Liver (tissue), 8 donors: ENCODE measurements at regions not wholly inside any gene's neighbourhood (a gene's known extent, or its start where the extent isn't known, plus 50 kb on each side); places are given as distances from the start of the nearest gene placed in this dataset.

Experiments used
- DNase-seq: peaks from one replicate; pipeline ENCODE4 v3.0.0-alpha.2; 2017; ENCODE audit warnings: low spot score
- H3K27ac ChIP-seq, 2 donors: one replicate each; pipeline ENCODE4 v1.7.0; 2013; ENCODE audit warnings: inconsistent platforms in 2 of 2, low read length in 2 of 2, control low read depth in 1 of 2, low read depth in 1 of 2, mild to moderate bottlenecking in 1 of 2
- H3K27me3 ChIP-seq, 4 donors: one replicate each; pipeline versions ENCODE4 v1.6.1 to v1.7.0; 2013; ENCODE audit warnings: low read length in 3 of 4, inconsistent platforms in 1 of 4, mild to moderate bottlenecking in 1 of 4, moderate library complexity in 1 of 4; ENCODE audit not compliant: control insufficient read depth in 4 of 4, insufficient read depth in 4 of 4
- H3K36me3 ChIP-seq, 4 donors: one replicate each; pipeline versions ENCODE4 v1.6.1 to v1.7.0; 2013; ENCODE audit warnings: low read length in 3 of 4, mild to moderate bottlenecking in 3 of 4, low read depth in 1 of 4, moderate library complexity in 1 of 4; ENCODE audit not compliant: control insufficient read depth in 4 of 4, insufficient read depth in 3 of 4
- H3K4me1 ChIP-seq, 4 donors: one replicate each; pipeline versions ENCODE4 v1.6.1 to v1.7.0; 2013; ENCODE audit warnings: low read length in 3 of 4, mild to moderate bottlenecking in 3 of 4, moderate library complexity in 1 of 4; ENCODE audit not compliant: control insufficient read depth in 4 of 4, insufficient read depth in 4 of 4
- H3K4me3 ChIP-seq, 3 donors: one replicate each; pipeline versions ENCODE4 v1.6.1 to v1.7.0; 2013; ENCODE audit warnings: low read length in 3 of 3, control low read depth in 1 of 3, low read depth in 1 of 3, mild to moderate bottlenecking in 1 of 3
- H3K9ac ChIP-seq, 2 donors: one replicate each; pipeline ENCODE4 v1.7.0; 2013; ENCODE audit warnings: low read length in 2 of 2, mild to moderate bottlenecking in 2 of 2, moderate library complexity in 2 of 2, control low read depth in 1 of 2, low read depth in 1 of 2
- H3K9me3 ChIP-seq, 4 donors: one replicate each; pipeline versions ENCODE4 v1.6.1 to v1.7.0; 2013; ENCODE audit warnings: low read length in 3 of 4; ENCODE audit not compliant: control insufficient read depth in 4 of 4
- ATF3 ChIP-seq: IDR thresholded peaks from 2 replicates; pipeline ENCODE4 v1.6.1; 2016; ENCODE audit warnings: antibody characterized with exemption
- CTCF ChIP-seq: fragments of 150-350 bp; IDR thresholded peaks from 2 replicates; pipeline ENCODE4 v1.5.1; 2017; ENCODE audit warnings: improper control_type of control experiment, low read depth, low read length; ENCODE audit not compliant: missing input control
- EGR1 ChIP-seq, 2 donors: IDR thresholded peaks; 2 replicates each; pipeline ENCODE4 v1.6.1; 2016 to 2018; ENCODE audit warnings: antibody characterized with exemption in 2 of 2, low read depth in 2 of 2
- FOXA1 ChIP-seq: IDR thresholded peaks from 2 replicates; pipeline ENCODE4 v1.6.1; 2016; ENCODE audit warnings: antibody characterized with exemption
- FOXA2 ChIP-seq: IDR thresholded peaks from 2 replicates; pipeline ENCODE4 v1.6.1; 2016; ENCODE audit warnings: antibody characterized with exemption
- GABPA ChIP-seq, 2 donors: IDR thresholded peaks in 1 of 2; conservative IDR thresholded peaks in 1 of 2; 2 replicates each; pipeline ENCODE4 v1.6.1; 2016; ENCODE audit warnings: antibody characterized with exemption in 2 of 2, mild to moderate bottlenecking in 1 of 2, moderate library complexity in 1 of 2
- HNF4A ChIP-seq, 2 donors: conservative IDR thresholded peaks; 2 replicates each; pipeline ENCODE4 v1.6.1; 2016; ENCODE audit warnings: antibody characterized with exemption in 2 of 2, mild to moderate bottlenecking in 2 of 2
- HNF4G ChIP-seq: IDR thresholded peaks from 2 replicates; pipeline ENCODE4 v1.6.1; 2016; ENCODE audit warnings: antibody characterized with exemption
- MAX ChIP-seq: IDR thresholded peaks from 2 replicates; pipeline ENCODE4 v1.6.1; 2016; ENCODE audit warnings: antibody characterized with exemption
- NR2F2 ChIP-seq: IDR thresholded peaks from 2 replicates; pipeline ENCODE4 v1.6.1; 2016; ENCODE audit warnings: antibody characterized with exemption
- RAD21 ChIP-seq, 2 donors: IDR thresholded peaks; 2 replicates each; pipeline ENCODE4 v1.6.1; 2016; ENCODE audit warnings: antibody characterized with exemption in 2 of 2, mild to moderate bottlenecking in 2 of 2
- REST ChIP-seq: IDR thresholded peaks from 2 replicates; pipeline ENCODE4 v1.6.1; 2016; ENCODE audit warnings: antibody characterized with exemption, mild to moderate bottlenecking
- RXRA ChIP-seq, 2 donors: IDR thresholded peaks; 2 replicates each; pipeline ENCODE4 v1.6.1; 2017 to 2018; ENCODE audit warnings: antibody characterized with exemption in 2 of 2, mild to moderate bottlenecking in 1 of 2
- TAF1 ChIP-seq: conservative IDR thresholded peaks from 2 replicates; pipeline ENCODE4 v1.6.1; 2016; ENCODE audit warnings: antibody characterized with exemption, mild to moderate bottlenecking
- YY1 ChIP-seq: IDR thresholded peaks from 2 replicates; pipeline ENCODE4 v1.6.1; 2016; ENCODE audit warnings: antibody characterized with exemption, mild to moderate bottlenecking
- WGBS: extraction: QIAGEN DNeasy Blood & Tissue Kit; methylation state at CpG from one replicate; pipeline ENCODE4 v1.1.7; 2013; 5-methylcytosine and 5-hydroxymethylcytosine counted together
- donor health status: healthy.
- donor health status: healthy.
- donor health status: healthy.
- donor health status: healthy.
- donor health status: healthy.

GRCh38 chr3:94714194-94714593, 651.3 kb downstream of the NSUN3 start:
- no peak overlapping the region for H3K27ac ChIP-seq
- no peak for DNase-seq
- H3K9me3 ChIP-seq, result no peaks in the 10 kb centered on the region
- peaks cover 0 to 8% (median 0%) of the 10 kb centered on the region in 4 donors for H3K4me1 ChIP-seq
- no peak overlapping the region for H3K4me3 ChIP-seq
- no peak overlapping the region for H3K9ac ChIP-seq
- TF ChIP-seq FOXA1, result no peak
- no peak for TF ChIP-seq RAD21 (IDR thresholded peaks at IDR 0.05)
- TF ChIP-seq NR2F2, result no peak
- no peak for TF ChIP-seq EGR1 (IDR thresholded peaks at IDR 0.05; ENCODE audit: low read depth in 2 of 2)
- TF ChIP-seq TAF1, result no peak
- TF ChIP-seq FOXA2, result no peak
- no peak for TF ChIP-seq YY1
- no peak for TF ChIP-seq ATF3
- TF ChIP-seq GABPA (IDR thresholded peaks at IDR 0.05 in 1 of 2, conservative IDR thresholded peaks at IDR 0.05 in 1 of 2), result no peak
- no peak for TF ChIP-seq HNF4G
- no peak for TF ChIP-seq REST
- no peaks in the 10 kb centered on the region for H3K36me3 ChIP-seq
- no peaks in the 10 kb centered on the region for H3K27me3 ChIP-seq

GRCh38 chr3:94716326-94717018, 653.6 kb downstream of the NSUN3 start:
- Histone ChIP-seq H3K36me3 (no peaks in the 10 kb centered on the region), H3K27ac (no peak overlapping the region), H3K4me1 (peaks cover 0 to 8% (median 0%) of the 10 kb centered on the region in 4 donors), H3K4me3 (no peak overlapping the region), H3K9me3 (no peaks in the 10 kb centered on the region), H3K27me3 (no peaks in the 10 kb centered on the region), H3K9ac (peak overlapping the region; percentile 9 to 14)
- 52% methylated on average over 2 of the region's 2 CpGs for WGBS
- TF ChIP-seq CTCF (peak; percentile 69), HNF4A (conservative IDR thresholded peaks at IDR 0.05) (peak; percentile 35 to 39), YY1 (peak; percentile 31), EGR1 (IDR thresholded peaks at IDR 0.05; ENCODE audit: low read depth in 2 of 2) (no peak), RAD21 (IDR thresholded peaks at IDR 0.05) (peak; percentile 93 to 94), RXRA (IDR thresholded peaks at IDR 0.05) (peak in 1 of 2 donors; percentile 16), MAX (no peak)
- no peak for DNase-seq
